Breast epithelium (tissue), 3 donors: ENCODE measurements at regions not wholly inside any gene's neighbourhood (a gene's known extent, or its start where the extent isn't known, plus 50 kb on each side); places are given as distances from the start of the nearest gene placed in this dataset.

ENCODE experiments used
- CTCF ChIP-seq, 3 donors: fragments of 450-650 bp; IDR thresholded peaks; one replicate each; pipeline ENCODE4 v1.5.1; 2016 to 2017; ENCODE audit warnings: antibody characterized with exemption in 3 of 3, mild to moderate bottlenecking in 3 of 3, moderate library complexity in 3 of 3
- POLR2AphosphoS5 ChIP-seq, 3 donors: sonication (generic); formaldehyde crosslinking; IDR thresholded peaks; one replicate each; pipeline ENCODE4 v1.6.1; 2017; ENCODE audit warnings: antibody characterized with exemption in 3 of 3

GRCh38 chr3:13716540-13717221 lies 163.2 kb downstream of the WNT7A start:
- TF ChIP-seq CTCF (IDR thresholded peaks at IDR 0.05) (no peak), POLR2AphosphoS5 (IDR thresholded peaks at IDR 0.05) (no peak)
